B cell (primary cell): ENCODE measurements at regions not wholly inside any gene's neighbourhood (a gene's known extent, or its start where the extent isn't known, plus 50 kb on each side); places are given as distances from the start of the nearest gene placed in this dataset.
"Not testable (repeated sequence)": the region's sequence is repeated elsewhere in the genome, so short reads cannot be mapped to it uniquely, and the experiment has no call there.

Source experiments
- CTCF ChIP-seq: fragments of 200-600 bp; IDR thresholded peaks from one replicate; pipeline ENCODE4 v1.8.0; 2022; ENCODE audit warnings: antibody characterized with exemption, mild to moderate bottlenecking
- EZH2 ChIP-seq: IDR thresholded peaks from 2 replicates; pipeline ENCODE4 v1.6.1; 2012; ENCODE audit warnings: borderline replicate concordance, low read depth, mild to moderate bottlenecking, moderate library complexity, low read length; ENCODE audit not compliant: insufficient read depth, poor library complexity, severe bottlenecking

GRCh38 chr15:69879963-69880362 lies 217.8 kb downstream of the TLE3 start:
- TF ChIP-seq CTCF, EZH2: not testable (repeated sequence)
